ENCODE measurements at regions not wholly inside any gene's neighbourhood (a gene's known extent, or its start where the extent isn't known, plus 50 kb on each side); places are given as distances from the start of the nearest gene placed in this dataset.

- DNase-seq (ENCODE audit: low spot score), result no peak
Measured at GRCh38 chr13:106297283-106297682, 238.2 kb downstream of the EFNB2 start.

DNA sequence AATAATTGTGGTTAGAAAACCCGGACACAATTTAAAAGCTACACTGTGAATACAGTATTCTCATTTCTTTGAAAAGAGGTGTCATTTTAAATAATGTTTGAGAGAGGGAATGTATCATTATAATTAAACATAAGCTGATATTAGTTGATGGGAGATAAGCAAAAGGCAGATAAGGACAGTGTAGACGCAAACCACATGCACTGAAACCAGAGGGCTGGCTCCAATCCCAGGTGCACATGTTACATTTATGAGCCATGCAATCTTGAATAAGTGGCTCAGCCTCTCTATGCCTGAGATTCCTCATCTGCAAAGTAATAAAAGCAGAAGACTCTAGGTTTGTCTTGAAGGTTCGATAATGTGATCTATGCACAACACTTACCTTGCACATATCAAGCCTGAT lies 238.7 kb downstream of the EFNB2 start:
- no peak for DNase-seq (ENCODE audit: low spot score)

DNA sequence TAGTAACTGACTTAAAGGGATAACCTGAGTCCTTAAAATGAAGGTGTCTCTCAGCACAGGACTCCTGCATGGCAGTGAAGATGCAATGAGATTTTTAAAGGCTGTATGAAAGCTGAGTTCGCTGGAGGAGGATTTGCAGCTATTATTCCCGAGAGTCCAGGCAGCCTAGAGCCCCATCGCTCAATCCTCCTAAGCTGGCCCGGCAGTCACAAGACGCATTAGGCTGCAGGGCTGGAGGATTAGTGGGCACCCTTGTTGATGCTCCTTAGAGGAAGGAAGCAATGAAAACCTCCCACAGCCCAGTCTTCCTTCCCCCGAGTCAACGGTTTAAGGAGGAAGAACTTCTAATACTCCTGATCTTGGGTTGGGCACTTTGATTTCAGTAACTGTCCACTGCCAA lies 239.5 kb downstream of the EFNB2 start:
- DNase-seq (ENCODE audit: low spot score), result no peak

GRCh38 chr13:106291006-106291405 lies 244.5 kb downstream of the EFNB2 start:
- peak; percentile 22 for DNase-seq (ENCODE audit: low spot score)

- no peak for DNase-seq (ENCODE audit: low spot score)
Measured at GRCh38 chr13:106287351-106287750, 248.1 kb downstream of the EFNB2 start.

- DNase-seq (ENCODE audit: low spot score), result no peak
Measured at GRCh38 chr13:106286811-106287210, 248.7 kb downstream of the EFNB2 start.

- no peak for DNase-seq (ENCODE audit: low spot score)
Measured at GRCh38 chr13:106284358-106284757, 251.1 kb downstream of the EFNB2 start.

DNA sequence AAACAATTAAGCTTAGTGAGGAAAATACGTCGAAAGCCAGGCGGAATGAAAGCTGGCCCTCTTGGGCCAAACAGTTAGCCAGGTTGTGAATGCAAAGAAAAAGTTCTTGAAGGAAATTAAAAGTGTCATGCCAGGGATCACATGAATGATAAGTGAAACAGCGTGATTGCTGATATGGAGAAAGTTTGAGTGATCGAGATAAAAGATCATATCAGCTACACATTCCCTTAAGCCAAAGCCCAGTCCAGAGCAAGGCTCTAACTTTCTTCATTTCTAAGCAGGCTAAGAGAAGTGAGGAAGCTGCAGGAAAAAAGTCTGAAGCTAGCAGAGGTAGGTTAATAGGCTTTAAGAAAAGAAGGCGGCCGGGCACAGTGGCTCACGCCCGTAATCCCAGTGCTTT lies 254.0 kb downstream of the EFNB2 start:
- no peak for DNase-seq (ENCODE audit: low spot score)

DNA sequence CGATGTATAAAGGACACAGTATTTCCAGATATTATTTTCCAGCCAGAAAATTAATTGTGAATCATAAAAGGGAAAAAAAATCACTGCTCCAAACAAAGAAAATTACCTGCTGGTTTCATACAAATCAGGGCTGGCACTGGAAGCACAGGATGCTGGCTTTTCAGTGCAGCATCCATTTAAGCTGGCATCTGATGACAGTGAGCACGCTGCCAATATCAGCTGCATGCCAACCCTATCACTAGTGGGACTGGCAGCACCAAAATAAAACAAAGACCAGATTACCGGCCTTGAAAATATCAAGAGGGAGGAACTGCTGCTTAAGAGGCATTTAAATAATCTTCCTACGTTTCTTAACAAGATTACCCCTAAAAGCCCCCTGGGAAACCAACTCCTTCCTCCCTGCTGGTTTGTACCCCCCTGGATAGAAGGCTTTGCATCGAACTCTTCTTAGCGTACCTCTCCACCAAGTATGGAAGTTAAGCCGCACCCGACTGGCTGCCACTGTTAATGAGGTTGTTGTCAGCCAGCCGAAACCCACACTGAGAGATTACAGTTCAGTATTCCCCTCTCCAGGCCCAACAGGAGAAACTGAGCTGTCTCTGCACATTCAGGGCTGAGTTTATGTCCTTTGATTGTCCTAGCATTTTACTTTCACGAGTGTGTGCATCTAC lies 257.8 kb downstream of the EFNB2 start:
- no peak for DNase-seq (ENCODE audit: low spot score)

DNA sequence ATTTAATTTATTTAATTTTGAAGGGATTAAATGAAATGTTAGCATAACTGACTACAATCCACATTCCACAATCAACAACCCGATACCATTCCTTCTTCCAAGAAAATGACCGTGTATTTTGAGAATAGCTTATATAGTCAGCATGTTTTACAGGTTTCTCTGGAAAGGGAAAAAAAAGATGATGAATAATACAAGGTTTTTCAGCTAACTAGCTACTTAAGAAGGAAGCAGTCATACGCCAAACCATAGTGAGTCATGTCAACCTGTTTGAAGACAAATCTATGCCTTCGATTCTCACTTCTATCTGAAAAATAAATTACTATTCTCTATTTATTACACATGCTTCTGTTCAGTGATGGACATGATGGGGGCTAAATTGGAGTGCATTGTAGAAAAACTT lies 258.6 kb downstream of the EFNB2 start:
- DNase-seq (ENCODE audit: low spot score), result peak; percentile 23

- DNase-seq (ENCODE audit: low spot score), result no peak
Measured at GRCh38 chr13:106275446-106276032, 259.9 kb downstream of the EFNB2 start.

DNA sequence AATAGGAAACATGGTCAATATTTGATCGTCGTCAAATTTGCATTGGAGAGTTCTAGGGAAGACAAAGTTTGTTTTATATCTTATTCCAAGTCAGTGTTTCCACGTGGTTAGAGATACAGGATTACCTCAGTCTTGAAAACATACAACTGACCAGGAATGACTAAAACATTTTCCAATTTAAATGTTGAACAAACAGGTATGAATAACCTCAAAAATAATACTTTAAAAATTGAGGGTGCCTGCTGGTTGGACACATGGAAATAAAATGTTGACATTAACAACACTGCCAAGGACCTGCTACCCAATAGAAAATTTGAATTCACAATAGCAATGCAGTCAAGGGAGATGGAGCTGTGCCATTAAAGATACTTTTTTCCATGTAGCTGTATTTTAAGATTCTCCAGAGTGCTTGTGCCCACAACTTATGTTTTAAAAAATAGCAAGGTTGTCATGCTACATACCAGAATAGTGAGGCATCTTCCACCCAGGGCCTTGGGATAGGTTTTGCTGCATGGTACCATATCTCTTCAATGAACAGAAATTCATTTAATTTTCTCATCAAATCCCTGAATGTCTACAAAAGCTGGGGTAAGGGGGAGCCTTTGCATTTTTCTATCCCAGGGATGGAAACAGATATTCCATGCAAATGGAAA lies 260.8 kb downstream of the EFNB2 start:
- no peak for DNase-seq (ENCODE audit: low spot score)

GRCh38 chr13:106263801-106264200 lies 271.7 kb downstream of the EFNB2 start:
- no peak for DNase-seq (ENCODE audit: low spot score)

DNA sequence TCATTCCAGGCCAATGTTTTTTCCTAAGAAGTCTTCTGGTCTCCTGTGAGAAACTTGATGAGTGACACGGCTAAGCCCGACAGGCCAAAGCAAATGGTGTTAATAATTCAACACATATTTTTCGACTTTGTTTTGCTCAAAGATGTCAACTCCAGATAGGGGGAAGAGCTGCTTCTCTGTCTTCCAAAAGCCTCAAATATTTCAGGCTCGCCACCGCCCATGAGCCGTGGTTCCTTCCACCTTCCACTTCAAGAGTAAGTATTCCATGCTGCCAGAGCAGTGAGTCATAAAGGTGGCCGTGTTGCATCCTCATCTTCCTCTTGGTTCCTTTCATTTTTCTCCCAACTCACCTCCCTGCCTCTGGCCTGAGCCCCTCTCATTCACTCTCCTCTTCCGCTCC lies 272.6 kb downstream of the EFNB2 start:
- DNase-seq (ENCODE audit: low spot score), result no peak

GRCh38 chr13:106261450-106261849 lies 274.0 kb downstream of the EFNB2 start:
- DNase-seq (ENCODE audit: low spot score), result no peak

GRCh38 chr13:106260352-106260751 lies 275.1 kb downstream of the EFNB2 start:
- no peak for DNase-seq (ENCODE audit: low spot score)

DNA sequence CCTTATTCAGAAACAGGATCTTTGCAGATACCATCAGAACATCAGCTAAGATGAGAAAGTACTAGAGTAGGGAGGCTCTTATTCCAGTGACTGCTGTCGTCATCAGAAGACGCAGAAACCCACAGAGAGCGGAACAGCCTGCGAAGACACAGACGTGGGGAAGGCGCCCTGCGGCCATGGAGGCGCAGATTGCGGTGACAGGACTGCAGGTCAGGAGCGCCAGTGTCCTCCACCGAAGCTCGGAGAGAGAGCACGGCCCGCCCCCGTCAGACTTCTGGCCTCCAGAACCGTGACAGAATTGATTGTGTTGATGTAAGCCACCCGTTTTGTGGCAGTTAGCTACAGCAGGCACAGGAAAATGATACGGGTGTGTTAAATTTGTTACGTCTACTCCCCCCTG lies 275.5 kb downstream of the EFNB2 start:
- no peak for DNase-seq (ENCODE audit: low spot score)

GRCh38 chr13:106246666-106247188 lies 288.7 kb downstream of the EFNB2 start:
- DNase-seq (ENCODE audit: low spot score), result no peak

- no peak for DNase-seq (ENCODE audit: low spot score)
Measured at GRCh38 chr13:106246242-106246641, 289.2 kb downstream of the EFNB2 start.

DNA sequence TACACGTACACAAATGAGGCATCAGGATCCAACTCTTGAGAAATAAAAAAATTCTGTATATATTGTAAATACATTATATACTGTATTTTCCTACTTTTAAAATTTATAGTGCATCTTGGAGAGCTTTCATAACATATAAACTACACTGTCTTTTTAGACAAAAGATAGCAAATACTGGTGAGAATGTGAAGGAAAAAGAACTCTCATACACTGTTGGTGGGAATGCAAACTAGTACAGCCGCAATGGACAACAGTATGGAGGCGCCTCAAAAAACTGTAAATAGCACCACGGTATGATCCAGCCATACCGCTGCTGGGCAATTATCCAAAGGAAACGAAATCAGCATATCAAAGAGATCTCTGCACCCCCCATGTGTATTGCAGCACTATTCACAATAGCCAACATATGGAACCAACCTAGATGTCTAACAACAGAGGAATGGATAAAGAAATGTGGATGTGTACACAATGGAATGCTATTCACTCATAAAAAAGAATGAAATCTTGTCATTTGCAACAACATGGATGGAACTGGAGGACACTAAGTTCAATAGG lies 292.4 kb downstream of the EFNB2 start:
- DNase-seq (ENCODE audit: low spot score), result no peak

- DNase-seq (ENCODE audit: low spot score), result no peak
Measured at GRCh38 chr13:106241974-106242953, 293.2 kb downstream of the EFNB2 start.

DNA sequence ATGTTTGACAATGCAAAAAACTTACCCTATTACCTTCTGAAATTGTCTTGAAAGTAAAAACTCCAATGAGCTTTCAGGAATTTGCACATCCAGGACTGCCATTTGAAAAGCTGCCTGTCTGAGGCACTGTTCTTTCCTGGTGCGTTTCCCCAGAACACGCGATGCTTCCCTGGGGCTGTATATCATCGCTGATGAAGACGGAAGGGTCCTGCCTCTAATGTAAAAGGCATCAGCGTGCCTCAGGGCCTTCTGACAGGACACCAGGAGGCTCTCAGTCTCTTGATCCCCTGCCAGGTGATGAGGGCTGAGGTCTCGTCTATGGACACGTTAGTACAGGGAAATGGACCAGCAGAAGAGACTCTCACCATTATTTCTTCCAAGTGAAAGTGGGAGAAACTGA lies 296.8 kb downstream of the EFNB2 start:
- no peak for DNase-seq (ENCODE audit: low spot score)
